ENCODE measurements at regions not wholly inside any gene's neighbourhood (a gene's known extent, or its start where the extent isn't known, plus 50 kb on each side); places are given as distances from the start of the nearest gene placed in this dataset.
"Not testable (repeated sequence)": the region's sequence is repeated elsewhere in the genome, so short reads cannot be mapped to it uniquely, and the experiment has no call there.

GRCh38 chr17:73855720-73856333 is 211.6 kb upstream of the SDK2 start:
- no peak for DNase-seq (ENCODE audit: low read depth)
- in situ Hi-C loops (cut with HindIII; ENCODE audit: low pct_unique_long_range_greater_than_20kb, low sequenced_read_pairs) = no loop called here

- in situ Hi-C loops (cut with HindIII; ENCODE audit: low pct_unique_long_range_greater_than_20kb, low sequenced_read_pairs) = no loop called here
- no peak for DNase-seq (ENCODE audit: low read depth)
These were observed 212.3 kb upstream of the SDK2 start for GRCh38 chr17:73856556-73856955.

GRCh38 chr17:73859439-73860008 is 215.3 kb upstream of the SDK2 start:
- DNase-seq (ENCODE audit: low read depth); in situ Hi-C loops (cut with HindIII; ENCODE audit: low pct_unique_long_range_greater_than_20kb, low sequenced_read_pairs): not testable (repeated sequence)

DNA sequence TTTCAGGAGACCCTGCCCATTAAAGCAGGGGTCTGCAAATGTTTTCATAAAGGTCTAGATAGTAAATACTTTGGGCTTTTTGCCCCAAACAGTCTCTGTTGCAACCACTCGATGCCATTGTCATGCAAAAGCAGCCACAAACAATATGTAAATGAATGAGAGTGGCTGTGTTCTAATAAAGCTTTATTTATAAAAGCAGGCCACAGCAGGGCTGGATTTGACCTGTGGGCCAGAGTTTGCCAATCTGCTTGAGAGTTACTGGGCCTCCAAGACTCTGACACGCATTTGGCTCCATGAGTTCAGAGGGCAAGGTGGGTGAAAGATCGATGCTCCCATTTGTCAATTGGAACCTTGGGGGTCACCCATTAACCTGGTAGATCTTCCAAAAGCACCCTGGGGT is 217.3 kb upstream of the SDK2 start:
- in situ Hi-C loops (cut with HindIII; ENCODE audit: low pct_unique_long_range_greater_than_20kb, low sequenced_read_pairs) = no loop called here
- DNase-seq (ENCODE audit: low read depth) = no peak

GRCh38 chr17:73863761-73864535 is 219.7 kb upstream of the SDK2 start:
- no peak for DNase-seq (ENCODE audit: low read depth)
- in situ Hi-C loops (cut with HindIII; ENCODE audit: low pct_unique_long_range_greater_than_20kb, low sequenced_read_pairs) = no loop called here

DNA sequence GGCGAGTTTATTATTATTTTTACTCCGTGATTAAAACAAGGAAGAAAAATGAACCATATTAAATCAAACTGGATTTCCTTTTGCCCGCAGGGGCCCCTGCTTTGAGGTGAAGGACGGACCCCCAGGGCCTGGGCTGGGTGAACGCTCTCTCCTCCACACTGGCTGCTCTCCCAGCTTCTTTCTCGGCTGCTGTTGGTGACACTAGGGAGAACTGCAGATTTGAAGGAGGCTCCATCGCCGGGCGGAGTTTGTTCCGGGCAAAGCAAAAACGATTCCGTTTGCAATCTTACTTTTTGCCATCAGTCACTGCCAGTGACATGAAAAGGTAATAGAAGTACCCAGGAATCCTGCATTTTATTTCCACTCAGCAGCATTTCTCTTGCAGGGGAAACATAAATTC is 221.6 kb upstream of the SDK2 start:
- in situ Hi-C loops (cut with HindIII; ENCODE audit: low pct_unique_long_range_greater_than_20kb, low sequenced_read_pairs) = no loop called here
- no peak for DNase-seq (ENCODE audit: low read depth)

DNA sequence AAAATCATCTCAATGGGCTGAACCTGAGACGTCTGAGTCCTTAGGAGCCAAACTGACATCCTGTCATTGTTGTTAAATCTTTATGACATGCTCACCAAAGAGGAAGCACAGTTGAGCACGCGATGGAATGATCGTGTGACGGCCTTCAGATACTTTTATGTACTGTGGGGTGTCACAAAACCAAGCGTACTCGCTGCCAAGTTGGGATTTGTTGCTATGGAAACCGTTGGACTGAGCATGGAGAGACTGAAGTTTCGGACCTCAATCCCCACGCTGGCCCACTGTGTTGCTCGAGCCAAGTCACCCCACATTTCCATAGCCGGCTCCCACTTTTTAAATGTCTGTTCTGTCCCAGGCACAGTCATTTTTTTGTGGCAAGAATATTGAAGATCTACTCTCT is 222.8 kb upstream of the SDK2 start:
- in situ Hi-C loops (cut with HindIII; ENCODE audit: low pct_unique_long_range_greater_than_20kb, low sequenced_read_pairs) = no loop called here
- DNase-seq (ENCODE audit: low read depth) = no peak

DNA sequence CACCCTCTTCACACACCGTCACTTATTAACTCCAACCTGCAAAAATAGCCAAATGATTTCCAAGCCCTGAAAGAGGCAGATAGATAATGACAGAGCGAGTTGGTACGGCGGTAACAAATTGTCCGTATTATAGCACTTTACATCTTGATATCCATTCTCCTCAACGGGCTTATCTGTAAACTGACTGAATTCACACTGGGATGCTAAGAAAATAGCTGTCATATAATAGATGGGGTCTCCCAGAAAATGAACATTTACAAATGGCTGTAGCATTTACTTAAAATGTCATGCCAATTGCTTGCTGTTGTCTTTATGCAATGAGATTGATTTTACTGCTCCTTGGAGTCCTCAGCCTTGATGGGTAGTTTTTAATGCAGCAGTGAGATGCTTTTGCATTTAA is 225.8 kb upstream of the SDK2 start:
- in situ Hi-C loops (cut with HindIII; ENCODE audit: low pct_unique_long_range_greater_than_20kb, low sequenced_read_pairs) = no loop called here
- no peak for DNase-seq (ENCODE audit: low read depth)

GRCh38 chr17:73870473-73870872 is 226.2 kb upstream of the SDK2 start:
- in situ Hi-C loops (cut with HindIII; ENCODE audit: low pct_unique_long_range_greater_than_20kb, low sequenced_read_pairs) = no loop called here
- DNase-seq (ENCODE audit: low read depth) = no peak

- no peak for DNase-seq (ENCODE audit: low read depth)
- in situ Hi-C loops (cut with HindIII; ENCODE audit: low pct_unique_long_range_greater_than_20kb, low sequenced_read_pairs) = no loop called here
These were observed 228.6 kb upstream of the SDK2 start for GRCh38 chr17:73872816-73873215.

DNA sequence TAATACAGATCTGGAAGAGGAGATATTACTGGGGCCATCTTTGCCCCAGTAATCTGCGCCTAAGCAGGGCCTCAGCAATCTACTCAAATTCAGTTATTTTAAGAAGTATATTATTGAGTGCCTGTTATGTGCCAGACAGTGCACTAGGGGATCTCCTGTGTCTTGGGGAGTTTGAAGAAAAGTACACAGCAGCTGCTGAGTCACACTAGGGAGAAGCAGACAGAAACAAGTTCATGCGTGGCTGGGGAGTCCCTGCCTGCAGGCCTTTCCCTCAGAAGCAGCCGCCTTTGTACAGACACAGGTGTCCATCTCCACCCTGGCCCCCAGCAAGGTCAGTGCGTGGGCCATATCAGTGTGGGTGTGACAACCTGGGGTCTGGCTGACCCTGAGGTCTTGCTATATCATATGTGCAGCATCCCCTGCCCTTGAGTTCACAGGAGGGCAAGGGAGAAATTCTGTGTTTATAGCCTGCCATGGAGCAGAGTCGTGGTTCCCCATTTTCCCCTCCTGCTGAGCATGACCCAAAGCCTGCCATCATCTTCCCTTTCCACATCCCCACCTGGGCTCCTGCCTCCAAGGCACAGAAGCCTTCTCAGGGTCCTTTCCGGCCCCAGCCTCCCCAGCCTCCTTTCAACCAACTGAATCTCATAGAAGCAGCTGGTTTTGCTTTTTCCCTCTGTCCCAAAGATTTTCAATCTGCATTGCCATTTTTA is 229.9 kb upstream of the SDK2 start:
- peak; percentile 4 for DNase-seq (ENCODE audit: low read depth)
- in situ Hi-C loops (cut with HindIII; ENCODE audit: low pct_unique_long_range_greater_than_20kb, low sequenced_read_pairs) = no loop called here

DNA sequence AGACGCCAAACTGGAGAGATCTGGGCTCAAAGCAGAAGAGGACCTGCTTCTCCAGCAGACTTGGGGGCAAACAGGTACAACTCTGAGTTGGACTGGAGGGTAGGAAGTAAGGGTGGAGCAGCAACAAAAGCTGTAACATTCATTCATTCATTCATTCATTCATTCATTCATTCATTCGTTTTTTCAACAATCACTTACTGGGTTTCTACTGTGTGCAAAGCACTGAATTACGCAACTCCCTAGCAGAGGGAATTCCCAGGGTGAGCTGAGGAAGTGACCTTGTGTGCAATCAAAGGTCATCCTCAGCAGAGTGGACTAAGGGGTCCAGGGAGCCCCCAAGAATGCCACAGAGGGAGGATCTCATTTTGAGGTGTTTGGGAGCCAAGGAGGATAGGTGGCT is 231.1 kb upstream of the SDK2 start:
- in situ Hi-C loops (cut with HindIII; ENCODE audit: low pct_unique_long_range_greater_than_20kb, low sequenced_read_pairs) = no loop called here
- DNase-seq (ENCODE audit: low read depth) = no peak

DNA sequence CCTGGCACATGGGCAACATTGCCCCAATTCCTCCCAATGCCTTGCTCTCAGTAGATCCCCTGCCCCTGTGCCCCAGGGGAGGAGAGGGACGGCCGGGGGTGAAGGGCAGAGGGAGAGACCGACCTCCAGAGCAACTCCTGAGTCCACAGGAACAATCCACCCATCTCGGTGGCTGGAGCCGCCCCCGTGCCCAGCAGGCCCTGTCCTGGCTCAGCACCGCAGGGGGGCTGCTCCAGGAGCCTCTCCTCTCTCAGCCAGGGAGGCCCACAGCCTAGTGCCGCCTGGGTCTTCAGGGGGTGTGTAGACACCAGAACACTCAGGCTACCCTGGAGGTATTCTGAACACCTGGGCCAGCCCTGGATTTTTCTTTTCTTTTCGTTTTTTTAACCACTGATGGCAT is 233.7 kb upstream of the SDK2 start:
- in situ Hi-C loops (cut with HindIII; ENCODE audit: low pct_unique_long_range_greater_than_20kb, low sequenced_read_pairs) = no loop called here
- DNase-seq (ENCODE audit: low read depth) = no peak

- in situ Hi-C loops (cut with HindIII; ENCODE audit: low pct_unique_long_range_greater_than_20kb, low sequenced_read_pairs) = no loop called here
- no peak for DNase-seq (ENCODE audit: low read depth)
These were observed 234.7 kb upstream of the SDK2 start for GRCh38 chr17:73878923-73879322.

DNA sequence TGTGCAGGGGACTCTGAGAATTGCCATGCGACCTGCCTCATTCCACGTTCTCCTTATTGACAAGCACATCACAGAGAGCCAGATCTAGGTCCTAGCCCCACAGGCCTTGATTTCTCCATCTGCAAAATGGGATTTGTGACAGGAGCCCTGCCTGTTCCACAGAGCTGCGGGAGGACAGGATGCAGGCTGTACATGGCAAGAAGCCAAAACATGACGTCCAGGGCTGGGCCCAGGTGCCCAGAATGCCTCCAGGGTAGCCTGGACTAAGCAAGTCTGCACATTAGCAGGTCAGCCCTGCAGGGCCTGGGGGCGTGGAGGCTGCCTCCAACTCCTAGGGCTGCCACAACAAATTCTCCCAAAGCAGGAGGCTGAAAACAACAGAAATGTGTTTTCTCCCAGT is 235.7 kb upstream of the SDK2 start:
- in situ Hi-C loops (cut with HindIII; ENCODE audit: low pct_unique_long_range_greater_than_20kb, low sequenced_read_pairs) = no loop called here
- DNase-seq (ENCODE audit: low read depth) = no peak

- no peak for DNase-seq (ENCODE audit: low read depth)
- in situ Hi-C loops (cut with HindIII; ENCODE audit: low pct_unique_long_range_greater_than_20kb, low sequenced_read_pairs) = no loop called here
These were observed 238.3 kb upstream of the SDK2 start for GRCh38 chr17:73882590-73882989.

DNA sequence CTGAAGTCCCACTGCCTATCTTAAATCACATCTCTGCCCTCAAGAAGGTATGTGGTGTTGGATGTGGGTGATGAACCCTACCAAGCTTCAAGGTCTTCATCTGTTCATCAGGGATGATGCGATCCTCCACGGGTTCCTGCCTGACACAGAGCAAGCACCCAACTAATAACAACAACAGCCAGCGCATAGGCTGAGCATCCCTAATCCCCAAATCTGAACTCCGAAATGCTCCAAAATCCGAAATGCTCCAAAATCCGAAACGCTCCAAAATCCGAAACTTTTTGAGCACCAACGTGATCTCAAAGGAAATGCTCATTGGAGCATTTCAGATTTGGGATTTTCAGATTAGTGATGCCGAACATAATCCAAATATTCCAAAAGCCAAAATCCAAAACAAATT is 238.9 kb upstream of the SDK2 start:
- in situ Hi-C loops (cut with HindIII; ENCODE audit: low pct_unique_long_range_greater_than_20kb, low sequenced_read_pairs) = no loop called here
- no peak for DNase-seq (ENCODE audit: low read depth)

GRCh38 chr17:73887739-73888138 is 243.5 kb upstream of the SDK2 start:
- in situ Hi-C loops (cut with HindIII; ENCODE audit: low pct_unique_long_range_greater_than_20kb, low sequenced_read_pairs) = no loop called here
- DNase-seq (ENCODE audit: low read depth) = no peak

- in situ Hi-C loops (cut with HindIII; ENCODE audit: low pct_unique_long_range_greater_than_20kb, low sequenced_read_pairs) = no loop called here
- DNase-seq (ENCODE audit: low read depth) = no peak
These were observed 244.6 kb upstream of the SDK2 start for GRCh38 chr17:73888862-73889261.

Measured in Caki2 (cell line).